Testis (tissue), 2 donors: ENCODE measurements at regions not wholly inside any gene's neighbourhood (a gene's known extent, or its start where the extent isn't known, plus 50 kb on each side); places are given as distances from the start of the nearest gene placed in this dataset.
"Not testable (repeated sequence)": the region's sequence is repeated elsewhere in the genome, so short reads cannot be mapped to it uniquely, and the experiment has no call there.

ENCODE experiments used
- CTCF ChIP-seq, 3 experiments: fragments of 450-650 bp in 2 of 3; fragments of 200-600 bp in 1 of 3; sonication (generic) in 1 of 3; IDR thresholded peaks; one replicate each; pipeline ENCODE4 v1.5.1; 2016 to 2019; ENCODE audit warnings: antibody characterized with exemption in 3 of 3, mild to moderate bottlenecking in 2 of 3, moderate library complexity in 1 of 3
- POLR2A ChIP-seq: fragments of 450-650 bp; IDR thresholded peaks from one replicate; pipeline ENCODE4 v1.6.1; 2017; ENCODE audit warnings: antibody characterized with exemption, mild to moderate bottlenecking, moderate library complexity

GRCh38 chr13:80522463-80522862 is 181.5 kb upstream of the SPRY2 start:
- not testable (repeated sequence) for TF ChIP-seq CTCF (IDR thresholded peaks at IDR 0.05); POLR2A
